Liver (tissue), 8 donors: ENCODE measurements at regions not wholly inside any gene's neighbourhood (a gene's known extent, or its start where the extent isn't known, plus 50 kb on each side); places are given as distances from the start of the nearest gene placed in this dataset.

ENCODE experiments used
- DNase-seq: peaks from one replicate; pipeline ENCODE4 v3.0.0-alpha.2; 2017; ENCODE audit warnings: low spot score
- H3K27ac ChIP-seq, 2 donors: one replicate each; pipeline ENCODE4 v1.7.0; 2013; ENCODE audit warnings: inconsistent platforms in 2 of 2, low read length in 2 of 2, control low read depth in 1 of 2, low read depth in 1 of 2, mild to moderate bottlenecking in 1 of 2
- H3K27me3 ChIP-seq, 4 donors: one replicate each; pipeline versions ENCODE4 v1.6.1 to v1.7.0; 2013; ENCODE audit warnings: low read length in 3 of 4, inconsistent platforms in 1 of 4, mild to moderate bottlenecking in 1 of 4, moderate library complexity in 1 of 4; ENCODE audit not compliant: control insufficient read depth in 4 of 4, insufficient read depth in 4 of 4
- H3K36me3 ChIP-seq, 4 donors: one replicate each; pipeline versions ENCODE4 v1.6.1 to v1.7.0; 2013; ENCODE audit warnings: low read length in 3 of 4, mild to moderate bottlenecking in 3 of 4, low read depth in 1 of 4, moderate library complexity in 1 of 4; ENCODE audit not compliant: control insufficient read depth in 4 of 4, insufficient read depth in 3 of 4
- H3K4me1 ChIP-seq, 4 donors: one replicate each; pipeline versions ENCODE4 v1.6.1 to v1.7.0; 2013; ENCODE audit warnings: low read length in 3 of 4, mild to moderate bottlenecking in 3 of 4, moderate library complexity in 1 of 4; ENCODE audit not compliant: control insufficient read depth in 4 of 4, insufficient read depth in 4 of 4
- H3K4me3 ChIP-seq, 3 donors: one replicate each; pipeline versions ENCODE4 v1.6.1 to v1.7.0; 2013; ENCODE audit warnings: low read length in 3 of 3, control low read depth in 1 of 3, low read depth in 1 of 3, mild to moderate bottlenecking in 1 of 3
- H3K9ac ChIP-seq, 2 donors: one replicate each; pipeline ENCODE4 v1.7.0; 2013; ENCODE audit warnings: low read length in 2 of 2, mild to moderate bottlenecking in 2 of 2, moderate library complexity in 2 of 2, control low read depth in 1 of 2, low read depth in 1 of 2
- H3K9me3 ChIP-seq, 4 donors: one replicate each; pipeline versions ENCODE4 v1.6.1 to v1.7.0; 2013; ENCODE audit warnings: low read length in 3 of 4; ENCODE audit not compliant: control insufficient read depth in 4 of 4
- ATF3 ChIP-seq: IDR thresholded peaks from 2 replicates; pipeline ENCODE4 v1.6.1; 2016; ENCODE audit warnings: antibody characterized with exemption
- CTCF ChIP-seq: fragments of 150-350 bp; IDR thresholded peaks from 2 replicates; pipeline ENCODE4 v1.5.1; 2017; ENCODE audit warnings: improper control_type of control experiment, low read depth, low read length; ENCODE audit not compliant: missing input control
- EGR1 ChIP-seq, 2 donors: IDR thresholded peaks; 2 replicates each; pipeline ENCODE4 v1.6.1; 2016 to 2018; ENCODE audit warnings: antibody characterized with exemption in 2 of 2, low read depth in 2 of 2
- FOXA1 ChIP-seq: IDR thresholded peaks from 2 replicates; pipeline ENCODE4 v1.6.1; 2016; ENCODE audit warnings: antibody characterized with exemption
- GABPA ChIP-seq, 2 donors: IDR thresholded peaks in 1 of 2; conservative IDR thresholded peaks in 1 of 2; 2 replicates each; pipeline ENCODE4 v1.6.1; 2016; ENCODE audit warnings: antibody characterized with exemption in 2 of 2, mild to moderate bottlenecking in 1 of 2, moderate library complexity in 1 of 2
- HNF4A ChIP-seq, 2 donors: conservative IDR thresholded peaks; 2 replicates each; pipeline ENCODE4 v1.6.1; 2016; ENCODE audit warnings: antibody characterized with exemption in 2 of 2, mild to moderate bottlenecking in 2 of 2
- HNF4G ChIP-seq: IDR thresholded peaks from 2 replicates; pipeline ENCODE4 v1.6.1; 2016; ENCODE audit warnings: antibody characterized with exemption
- JUND ChIP-seq, 2 donors: IDR thresholded peaks; 2 replicates each; pipeline ENCODE4 v1.6.1; 2016; ENCODE audit warnings: antibody characterized with exemption in 2 of 2
- MAX ChIP-seq: IDR thresholded peaks from 2 replicates; pipeline ENCODE4 v1.6.1; 2016; ENCODE audit warnings: antibody characterized with exemption
- RAD21 ChIP-seq, 2 donors: IDR thresholded peaks; 2 replicates each; pipeline ENCODE4 v1.6.1; 2016; ENCODE audit warnings: antibody characterized with exemption in 2 of 2, mild to moderate bottlenecking in 2 of 2
- RXRA ChIP-seq, 2 donors: IDR thresholded peaks; 2 replicates each; pipeline ENCODE4 v1.6.1; 2017 to 2018; ENCODE audit warnings: antibody characterized with exemption in 2 of 2, mild to moderate bottlenecking in 1 of 2
- TAF1 ChIP-seq: conservative IDR thresholded peaks from 2 replicates; pipeline ENCODE4 v1.6.1; 2016; ENCODE audit warnings: antibody characterized with exemption, mild to moderate bottlenecking
- YY1 ChIP-seq: IDR thresholded peaks from 2 replicates; pipeline ENCODE4 v1.6.1; 2016; ENCODE audit warnings: antibody characterized with exemption, mild to moderate bottlenecking
- WGBS: extraction: QIAGEN DNeasy Blood & Tissue Kit; methylation state at CpG from one replicate; pipeline ENCODE4 v1.1.7; 2013; 5-methylcytosine and 5-hydroxymethylcytosine counted together
- TF ChIP-seq, protein P1 (sequence below): IDR thresholded peaks from 2 replicates; pipeline ENCODE4 v1.6.1; 2016; ENCODE audit warnings: antibody characterized with exemption
- TF ChIP-seq, protein P2 (sequence below): IDR thresholded peaks from 2 replicates; pipeline ENCODE4 v1.6.1; 2016; ENCODE audit warnings: antibody characterized with exemption, mild to moderate bottlenecking
- donor health status: healthy.
- donor health status: healthy.
- donor health status: healthy.
- donor health status: healthy.
- donor health status: healthy.

- WGBS = 67% methylated on average over 2 of the region's 2 CpGs
These were observed 1032.7 kb downstream of the NR2F1-AS1 start for GRCh38 chr5:92548346-92548745.

More at GRCh38 chr5:92548346-92548745, 1032.7 kb downstream of the NR2F1-AS1 start:
- Histone ChIP-seq H3K4me3 (no peak overlapping the region), H3K27ac (no peak overlapping the region), H3K36me3 (no peaks in the 10 kb centered on the region), H3K9me3 (no peaks in the 10 kb centered on the region), H3K9ac (no peak overlapping the region), H3K27me3 (no peaks in the 10 kb centered on the region), H3K4me1 (peaks cover 0 to 7% (median 3%) of the 10 kb centered on the region in 4 donors)
- DNase-seq = no peak
- TF ChIP-seq CTCF = no peak
- TF ChIP-seq GABPA (IDR thresholded peaks at IDR 0.05 in 1 of 2, conservative IDR thresholded peaks at IDR 0.05 in 1 of 2) = no peak
- TF ChIP-seq RXRA (IDR thresholded peaks at IDR 0.05) = no peak
- TF ChIP-seq JUND (IDR thresholded peaks at IDR 0.05) = no peak
- TF ChIP-seq, protein P1, sequence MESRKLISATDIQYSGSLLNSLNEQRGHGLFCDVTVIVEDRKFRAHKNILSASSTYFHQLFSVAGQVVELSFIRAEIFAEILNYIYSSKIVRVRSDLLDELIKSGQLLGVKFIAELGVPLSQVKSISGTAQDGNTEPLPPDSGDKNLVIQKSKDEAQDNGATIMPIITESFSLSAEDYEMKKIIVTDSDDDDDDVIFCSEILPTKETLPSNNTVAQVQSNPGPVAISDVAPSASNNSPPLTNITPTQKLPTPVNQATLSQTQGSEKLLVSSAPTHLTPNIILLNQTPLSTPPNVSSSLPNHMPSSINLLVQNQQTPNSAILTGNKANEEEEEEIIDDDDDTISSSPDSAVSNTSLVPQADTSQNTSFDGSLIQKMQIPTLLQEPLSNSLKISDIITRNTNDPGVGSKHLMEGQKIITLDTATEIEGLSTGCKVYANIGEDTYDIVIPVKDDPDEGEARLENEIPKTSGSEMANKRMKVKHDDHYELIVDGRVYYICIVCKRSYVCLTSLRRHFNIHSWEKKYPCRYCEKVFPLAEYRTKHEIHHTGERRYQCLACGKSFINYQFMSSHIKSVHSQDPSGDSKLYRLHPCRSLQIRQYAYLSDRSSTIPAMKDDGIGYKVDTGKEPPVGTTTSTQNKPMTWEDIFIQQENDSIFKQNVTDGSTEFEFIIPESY = no peak
- no peak for TF ChIP-seq RAD21 (IDR thresholded peaks at IDR 0.05)
- no peak for TF ChIP-seq YY1
- TF ChIP-seq ATF3 = no peak
- TF ChIP-seq, protein P2, sequence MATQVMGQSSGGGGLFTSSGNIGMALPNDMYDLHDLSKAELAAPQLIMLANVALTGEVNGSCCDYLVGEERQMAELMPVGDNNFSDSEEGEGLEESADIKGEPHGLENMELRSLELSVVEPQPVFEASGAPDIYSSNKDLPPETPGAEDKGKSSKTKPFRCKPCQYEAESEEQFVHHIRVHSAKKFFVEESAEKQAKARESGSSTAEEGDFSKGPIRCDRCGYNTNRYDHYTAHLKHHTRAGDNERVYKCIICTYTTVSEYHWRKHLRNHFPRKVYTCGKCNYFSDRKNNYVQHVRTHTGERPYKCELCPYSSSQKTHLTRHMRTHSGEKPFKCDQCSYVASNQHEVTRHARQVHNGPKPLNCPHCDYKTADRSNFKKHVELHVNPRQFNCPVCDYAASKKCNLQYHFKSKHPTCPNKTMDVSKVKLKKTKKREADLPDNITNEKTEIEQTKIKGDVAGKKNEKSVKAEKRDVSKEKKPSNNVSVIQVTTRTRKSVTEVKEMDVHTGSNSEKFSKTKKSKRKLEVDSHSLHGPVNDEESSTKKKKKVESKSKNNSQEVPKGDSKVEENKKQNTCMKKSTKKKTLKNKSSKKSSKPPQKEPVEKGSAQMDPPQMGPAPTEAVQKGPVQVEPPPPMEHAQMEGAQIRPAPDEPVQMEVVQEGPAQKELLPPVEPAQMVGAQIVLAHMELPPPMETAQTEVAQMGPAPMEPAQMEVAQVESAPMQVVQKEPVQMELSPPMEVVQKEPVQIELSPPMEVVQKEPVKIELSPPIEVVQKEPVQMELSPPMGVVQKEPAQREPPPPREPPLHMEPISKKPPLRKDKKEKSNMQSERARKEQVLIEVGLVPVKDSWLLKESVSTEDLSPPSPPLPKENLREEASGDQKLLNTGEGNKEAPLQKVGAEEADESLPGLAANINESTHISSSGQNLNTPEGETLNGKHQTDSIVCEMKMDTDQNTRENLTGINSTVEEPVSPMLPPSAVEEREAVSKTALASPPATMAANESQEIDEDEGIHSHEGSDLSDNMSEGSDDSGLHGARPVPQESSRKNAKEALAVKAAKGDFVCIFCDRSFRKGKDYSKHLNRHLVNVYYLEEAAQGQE = no peak
- no peak for TF ChIP-seq EGR1 (IDR thresholded peaks at IDR 0.05; ENCODE audit: low read depth in 2 of 2)
- no peak for TF ChIP-seq HNF4A (conservative IDR thresholded peaks at IDR 0.05)
- TF ChIP-seq TAF1 = no peak
- TF ChIP-seq FOXA1 = no peak
- no peak for TF ChIP-seq MAX
- TF ChIP-seq HNF4G = no peak
